ENCODE measurements at regions not wholly inside any gene's neighbourhood (a gene's known extent, or its start where the extent isn't known, plus 50 kb on each side); places are given as distances from the start of the nearest gene placed in this dataset.

DNA sequence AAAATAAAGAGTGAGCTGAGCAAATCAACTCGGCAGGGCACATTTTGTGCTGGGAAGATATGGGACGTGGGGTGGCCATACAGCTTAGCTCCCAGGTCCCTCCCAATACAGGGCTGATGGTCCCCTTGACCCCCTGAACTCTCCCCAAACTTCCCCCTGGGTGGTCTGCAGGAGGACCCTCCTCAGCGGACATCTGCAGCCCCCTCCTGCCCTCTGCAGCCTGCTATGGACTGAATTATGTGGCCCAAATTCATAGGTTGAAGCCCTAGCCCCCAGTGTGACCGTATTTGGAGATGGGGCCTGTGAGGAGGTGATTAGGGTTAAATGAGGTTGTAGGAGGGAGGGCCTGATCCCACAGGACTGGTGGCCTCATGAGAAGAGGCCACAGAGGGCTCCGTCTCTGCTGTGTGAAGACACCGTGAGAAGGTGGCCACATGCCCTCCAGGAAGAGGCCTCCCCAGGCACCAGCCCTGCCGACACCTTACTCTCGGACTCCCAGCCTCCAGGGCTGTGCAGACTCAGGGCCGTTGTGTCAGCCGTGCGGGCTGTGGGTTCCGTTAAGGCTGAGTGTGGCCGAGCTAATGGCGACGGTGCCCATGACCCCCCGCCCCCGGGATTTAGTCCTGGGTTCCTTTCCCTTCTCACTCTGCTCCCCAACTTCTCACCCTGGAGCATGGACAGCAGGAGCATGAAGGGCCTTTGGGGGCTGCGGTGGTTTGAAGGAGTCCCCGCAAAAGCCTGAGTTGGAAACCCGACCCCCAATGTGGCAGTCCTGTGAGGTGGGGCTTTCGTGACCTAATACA lies 1042.8 kb downstream of the BRD1 start:
- DNase-seq: no peak
- CTCF ChIA-PET: no interaction called here

DNA sequence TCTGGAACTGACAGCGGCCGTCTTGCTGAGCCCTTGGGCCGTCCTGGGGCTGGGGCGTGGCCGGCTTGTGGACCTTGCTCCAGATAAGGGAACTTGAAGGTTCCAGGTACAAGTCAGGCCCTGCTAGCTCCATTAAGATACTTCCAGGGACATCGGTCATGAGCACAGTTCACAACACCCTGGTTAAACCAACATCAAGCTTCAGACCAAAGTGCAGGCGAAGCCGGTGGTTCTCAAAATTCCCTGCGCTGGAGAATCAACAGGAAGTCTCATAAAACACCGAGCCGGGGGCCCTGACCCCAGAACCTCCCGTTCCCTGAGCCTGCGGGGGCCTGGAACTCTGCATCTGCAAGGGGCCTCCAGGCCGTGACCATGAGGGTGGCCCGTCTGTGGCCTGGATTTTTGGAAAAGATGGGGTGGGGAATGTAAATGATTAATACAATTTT lies 1043.8 kb downstream of the BRD1 start:
- Histone ChIP-seq H3K4me1 (ENCODE audit: insufficient read depth, low read length) (no peaks in the 10 kb centered on the region), H3K27ac (ENCODE audit: low read depth, low read length) (no peak overlapping the region), H3K36me3 (ENCODE audit: insufficient read depth, low read length) (no peaks in the 10 kb centered on the region), H3K4me3 (ENCODE audit: low read length) (no peak overlapping the region), H3K9me3 (ENCODE audit: low read length) (no peaks in the 10 kb centered on the region), H3K27me3 (ENCODE audit: insufficient read depth, low read length, poor library complexity, severe bottlenecking) (no peaks in the 10 kb centered on the region)
- Mint-ChIP-seq H3K27ac (no peak overlapping the region), H3K4me3 (no peak overlapping the region), H3K4me1 (no peaks in the 10 kb centered on the region), H3K9me3 (peaks cover 0 to 1% (median 0%) of the 10 kb centered on the region in 5 donors), H3K27me3 (peaks cover 0 to 5% of the 10 kb centered on the region in 2 donors), H3K36me3 (no peaks in the 10 kb centered on the region)
- DNase-seq: no peak
- CTCF ChIA-PET: interaction anchor here (1.2 kb wide), 1 partner anchor 23 kb away, joined by 3 read pairs; no protein-coding TSS in a partner anchor
- POLR2A ChIA-PET: no interaction called here

More for the DNA sequence above, 1042.8 kb downstream of the BRD1 start:
- H3K4me3 ChIP-seq (ENCODE audit: low read length): no peak overlapping the region
- Mint-ChIP-seq H3K4me3 (no peak overlapping the region), H3K27ac (no peak overlapping the region), H3K27me3 (peaks cover 0 to 5% of the 10 kb centered on the region in 2 donors), H3K4me1 (no peaks in the 10 kb centered on the region), H3K36me3 (no peaks in the 10 kb centered on the region), H3K9me3 (peaks cover 0 to under 1% (median 0%) of the 10 kb centered on the region in 5 donors)
- no peak overlapping the region for H3K27ac ChIP-seq (ENCODE audit: low read depth, low read length)
- no peaks in the 10 kb centered on the region for H3K27me3 ChIP-seq (ENCODE audit: insufficient read depth, low read length, poor library complexity, severe bottlenecking)
- H3K4me1 ChIP-seq (ENCODE audit: insufficient read depth, low read length): no peaks in the 10 kb centered on the region
- H3K36me3 ChIP-seq (ENCODE audit: insufficient read depth, low read length): no peaks in the 10 kb centered on the region
- POLR2A ChIA-PET: no interaction called here
- no peaks in the 10 kb centered on the region for H3K9me3 ChIP-seq (ENCODE audit: low read length)

DNA sequence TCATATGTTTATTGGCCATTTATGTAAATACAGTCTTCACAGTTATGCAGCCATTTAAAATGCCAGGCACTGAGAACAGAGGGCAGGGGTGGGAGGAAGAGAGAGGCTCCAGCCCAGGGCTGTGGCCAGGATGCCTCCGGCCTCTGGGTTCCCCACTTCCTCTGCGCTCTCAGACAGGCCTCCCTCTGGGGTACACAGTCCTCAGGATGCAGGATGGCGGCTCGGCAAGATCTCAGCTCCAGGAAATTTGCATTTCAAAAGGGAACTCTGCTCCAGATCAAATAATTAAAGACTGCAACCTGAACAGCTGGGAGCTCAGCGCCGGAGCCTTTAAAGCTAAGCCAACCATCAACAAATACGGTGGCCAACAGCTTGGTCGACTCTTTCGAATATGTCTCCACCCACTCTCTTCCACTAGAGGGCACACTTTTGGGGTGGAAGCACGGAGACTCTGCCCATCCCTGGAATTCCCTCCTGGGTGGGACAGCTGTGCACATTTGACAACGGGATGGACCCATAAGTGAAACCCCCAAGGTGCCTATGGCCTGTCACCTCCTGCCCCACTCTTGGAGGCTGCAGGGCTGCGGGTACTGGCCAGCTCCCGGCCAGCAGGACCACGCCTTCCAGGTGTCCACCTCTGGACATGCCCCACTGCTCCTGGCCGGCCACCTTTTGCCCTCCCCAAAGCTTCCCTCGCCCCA lies 1044.7 kb downstream of the BRD1 start:
- Histone ChIP-seq H3K4me3 (ENCODE audit: low read length) (no peak overlapping the region), H3K27me3 (ENCODE audit: insufficient read depth, low read length, poor library complexity, severe bottlenecking) (no peaks in the 10 kb centered on the region), H3K4me1 (ENCODE audit: insufficient read depth, low read length) (no peaks in the 10 kb centered on the region), H3K27ac (ENCODE audit: low read depth, low read length) (no peak overlapping the region), H3K9me3 (ENCODE audit: low read length) (no peaks in the 10 kb centered on the region), H3K36me3 (ENCODE audit: insufficient read depth, low read length) (no peaks in the 10 kb centered on the region)
- Mint-ChIP-seq H3K4me1 (no peaks in the 10 kb centered on the region), H3K27ac (no peak overlapping the region), H3K36me3 (no peaks in the 10 kb centered on the region), H3K9me3 (peaks cover 0 to 1% (median 0%) of the 10 kb centered on the region in 5 donors), H3K4me3 (no peak overlapping the region), H3K27me3 (peaks cover 0 to 5% of the 10 kb centered on the region in 2 donors)
- ChIA-PET CTCF (interaction anchor here (1.2 kb wide), 1 partner anchor 22 kb away, joined by 3 read pairs; no protein-coding TSS in a partner anchor), POLR2A (no interaction called here)
- DNase-seq: no peak

DNA sequence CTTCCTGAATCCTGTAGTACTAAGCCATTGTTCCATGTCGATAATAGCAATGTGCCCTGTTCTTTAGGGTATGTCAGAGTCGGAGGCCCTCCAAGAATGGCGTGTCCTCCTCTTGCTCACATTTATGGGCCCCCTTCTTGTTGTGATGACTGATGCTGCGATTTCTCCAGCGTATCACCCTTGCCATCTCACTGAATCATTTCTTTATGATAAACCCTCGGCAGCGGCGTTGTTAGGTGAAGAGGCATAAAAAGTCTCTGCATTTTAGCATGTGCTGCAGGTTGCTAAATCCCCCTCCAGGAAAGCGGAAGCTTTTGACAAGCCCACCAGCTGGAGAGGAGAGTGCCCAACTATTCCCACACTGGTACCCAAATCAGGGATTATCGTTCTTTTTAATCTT lies 1045.3 kb downstream of the BRD1 start:
- CTCF ChIA-PET: no interaction called here
- Histone ChIP-seq H3K4me3 (ENCODE audit: low read length) (no peak overlapping the region), H3K36me3 (ENCODE audit: insufficient read depth, low read length) (no peaks in the 10 kb centered on the region), H3K27me3 (ENCODE audit: insufficient read depth, low read length, poor library complexity, severe bottlenecking) (no peaks in the 10 kb centered on the region), H3K27ac (ENCODE audit: low read depth, low read length) (no peak overlapping the region), H3K9me3 (ENCODE audit: low read length) (no peaks in the 10 kb centered on the region), H3K4me1 (ENCODE audit: insufficient read depth, low read length) (no peaks in the 10 kb centered on the region)
- Mint-ChIP-seq H3K27ac (no peak overlapping the region), H3K36me3 (no peaks in the 10 kb centered on the region), H3K9me3 (peaks cover 0 to 2% (median 0%) of the 10 kb centered on the region in 5 donors), H3K27me3 (peaks cover 2 to 5% of the 10 kb centered on the region in 2 donors), H3K4me1 (no peaks in the 10 kb centered on the region), H3K4me3 (no peak overlapping the region)
- POLR2A ChIA-PET: no interaction called here
- DNase-seq: no peak

DNA sequence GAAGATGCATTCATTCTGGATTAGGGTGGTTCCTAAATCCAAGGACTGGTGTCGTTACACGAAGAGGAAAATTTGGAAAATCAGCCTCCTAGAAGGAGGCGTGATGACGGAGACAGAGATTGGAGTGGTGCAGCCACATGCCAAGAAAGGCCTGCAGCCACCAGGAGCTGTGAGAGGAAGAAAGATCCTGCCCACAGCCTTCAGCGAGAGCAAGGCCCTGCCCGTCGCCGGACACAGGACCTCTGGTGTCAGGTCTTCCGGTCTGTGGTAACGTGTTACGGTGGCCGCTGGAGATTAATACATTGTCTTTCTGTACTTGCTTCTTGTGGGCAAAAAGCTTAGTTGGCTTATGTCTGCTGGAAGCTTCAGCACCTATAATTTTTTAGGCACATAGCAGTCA lies 1045.8 kb downstream of the BRD1 start:
- DNase-seq: no peak
- POLR2A ChIA-PET: no interaction called here
- H3K27me3 Mint-ChIP-seq: peaks cover 3 to 5% of the 10 kb centered on the region in 2 donors

DNA sequence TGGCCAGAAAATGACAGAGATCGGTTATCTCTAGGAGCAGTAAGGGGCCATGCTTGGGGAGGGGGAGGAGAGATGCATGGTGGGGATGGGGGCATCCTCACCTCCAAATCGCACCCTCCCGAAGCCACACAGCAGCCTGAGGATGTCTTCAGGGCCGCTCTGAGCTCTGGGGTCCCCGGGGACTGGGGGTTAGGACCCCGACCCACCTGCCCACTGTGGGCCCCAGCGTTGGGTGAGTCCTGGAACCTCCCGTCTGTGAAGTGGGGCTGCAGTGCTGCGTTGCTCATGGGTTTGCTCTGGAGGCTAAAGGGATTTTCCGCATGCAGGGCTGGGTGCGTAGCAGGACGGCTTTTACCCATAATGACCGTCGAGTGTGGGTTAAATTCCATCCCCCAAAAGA lies 1046.3 kb downstream of the BRD1 start:
- Mint-ChIP-seq H3K9me3 (peaks cover 0 to 8% (median 2%) of the 10 kb centered on the region in 5 donors), H3K27ac (no peak overlapping the region), H3K4me3 (no peak overlapping the region), H3K36me3 (no peaks in the 10 kb centered on the region), H3K27me3 (peaks cover 3 to 8% of the 10 kb centered on the region in 2 donors), H3K4me1 (no peaks in the 10 kb centered on the region)
- H3K27me3 ChIP-seq (ENCODE audit: insufficient read depth, low read length, poor library complexity, severe bottlenecking): no peaks in the 10 kb centered on the region
- no peaks in the 10 kb centered on the region for H3K4me1 ChIP-seq (ENCODE audit: insufficient read depth, low read length)
- ChIA-PET POLR2A (no interaction called here), CTCF (no interaction called here)
- no peaks in the 10 kb centered on the region for H3K9me3 ChIP-seq (ENCODE audit: low read length)
- DNase-seq: no peak
- no peak overlapping the region for H3K4me3 ChIP-seq (ENCODE audit: low read length)
- H3K36me3 ChIP-seq (ENCODE audit: insufficient read depth, low read length): no peaks in the 10 kb centered on the region
- H3K27ac ChIP-seq (ENCODE audit: low read depth, low read length): no peak overlapping the region

More for the DNA sequence above, 1045.8 kb downstream of the BRD1 start:
- no peaks in the 10 kb centered on the region for H3K4me1 Mint-ChIP-seq
- H3K27ac Mint-ChIP-seq: no peak overlapping the region
- CTCF ChIA-PET: no interaction called here
- H3K36me3 Mint-ChIP-seq: no peaks in the 10 kb centered on the region
- H3K36me3 ChIP-seq (ENCODE audit: insufficient read depth, low read length): no peaks in the 10 kb centered on the region
- peaks cover 0 to 6% (median 2%) of the 10 kb centered on the region in 5 donors for H3K9me3 Mint-ChIP-seq
- H3K27ac ChIP-seq (ENCODE audit: low read depth, low read length): no peak overlapping the region
- no peak overlapping the region for H3K4me3 ChIP-seq (ENCODE audit: low read length)
- no peak overlapping the region for H3K4me3 Mint-ChIP-seq
- no peaks in the 10 kb centered on the region for H3K27me3 ChIP-seq (ENCODE audit: insufficient read depth, low read length, poor library complexity, severe bottlenecking)
- H3K9me3 ChIP-seq (ENCODE audit: low read length): no peaks in the 10 kb centered on the region
- H3K4me1 ChIP-seq (ENCODE audit: insufficient read depth, low read length): no peaks in the 10 kb centered on the region

DNA sequence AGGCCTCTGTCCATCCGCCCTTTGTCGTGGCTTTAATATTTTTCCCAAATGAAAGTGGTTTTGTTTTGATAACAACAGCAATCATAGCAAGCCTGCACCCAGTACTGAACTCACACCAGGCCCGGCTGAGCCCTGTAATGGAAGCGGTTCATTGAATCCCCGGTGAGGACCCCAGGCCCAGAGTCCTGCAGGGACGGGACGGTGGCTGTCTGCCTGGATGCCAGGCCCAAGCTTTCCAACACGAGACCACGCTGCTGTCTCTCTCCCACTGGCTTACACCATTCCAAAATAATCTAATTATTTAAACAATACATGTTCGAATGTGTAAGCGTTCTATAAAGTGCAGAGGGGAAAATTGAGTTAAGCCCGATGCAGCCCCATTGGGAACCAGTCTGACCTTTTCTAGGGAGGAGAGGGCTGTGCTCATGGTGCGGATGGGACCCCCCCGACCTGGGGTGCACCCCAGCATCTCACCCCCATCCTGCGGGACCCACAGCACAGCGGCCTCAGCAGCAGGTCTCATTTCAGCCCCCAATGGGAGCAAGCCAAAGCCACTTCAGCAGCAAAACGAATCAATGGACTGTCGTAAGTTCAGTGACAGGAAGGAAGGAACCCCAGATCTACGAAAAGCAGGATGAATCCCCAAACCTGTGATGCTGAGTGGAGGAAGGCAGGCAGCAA lies 1046.9 kb downstream of the BRD1 start:
- Histone ChIP-seq H3K27ac (ENCODE audit: low read depth, low read length) (no peak overlapping the region), H3K4me3 (ENCODE audit: low read length) (no peak overlapping the region), H3K36me3 (ENCODE audit: insufficient read depth, low read length) (no peaks in the 10 kb centered on the region), H3K9me3 (ENCODE audit: low read length) (no peaks in the 10 kb centered on the region), H3K27me3 (ENCODE audit: insufficient read depth, low read length, poor library complexity, severe bottlenecking) (no peaks in the 10 kb centered on the region), H3K4me1 (ENCODE audit: insufficient read depth, low read length) (no peaks in the 10 kb centered on the region)
- H3K4me3 Mint-ChIP-seq: no peak overlapping the region
- POLR2A ChIA-PET: no interaction called here
- no peak overlapping the region for H3K27ac Mint-ChIP-seq
- H3K9me3 Mint-ChIP-seq: peaks cover 0 to 8% (median 2%) of the 10 kb centered on the region in 5 donors
- DNase-seq: no peak
- CTCF ChIA-PET: no interaction called here
- peaks cover 4 to 13% of the 10 kb centered on the region in 2 donors for H3K27me3 Mint-ChIP-seq
- no peaks in the 10 kb centered on the region for H3K36me3 Mint-ChIP-seq
- H3K4me1 Mint-ChIP-seq: no peaks in the 10 kb centered on the region

Data from CD8-positive, alpha-beta memory T cell (primary cell).